ENCODE measurements at regions not wholly inside any gene's neighbourhood (a gene's known extent, or its start where the extent isn't known, plus 50 kb on each side); places are given as distances from the start of the nearest gene placed in this dataset.

- dilution Hi-C loops (cut with HindIII; ENCODE audit: low sequenced_read_pairs, unreplicated experiment), result no loop called here
- no peak overlapping the region for H2AK5ac ChIP-seq (ENCODE audit: low read depth, low read length)
- no peak overlapping the region for H2BK5ac ChIP-seq (ENCODE audit: low read depth, low read length, poor library complexity, severe bottlenecking)
- DNase-seq, result no peak
- no peak overlapping the region for H3K4me3 ChIP-seq (ENCODE audit: insufficient read depth, low read depth, low read length)
- no peak overlapping the region for H2BK15ac ChIP-seq (ENCODE audit: low read depth, low read length)
- WGBS, 2 experiments (ENCODE audit: extremely low coverage in 2 of 2, insufficient read length in 1 of 2), result no CpG with 5 or more reads among the region's 1 CpG
- no peak overlapping the region for H3K56ac ChIP-seq (ENCODE audit: extremely low read depth, insufficient read depth, low read length)
- ChIA-PET POLR2A (ENCODE audit: unreplicated experiment) (interaction anchor here (1.3 kb wide), 1 partner anchor 15 kb away, joined by 3 read pairs; no protein-coding TSS in a partner anchor), CTCF (interaction anchor here (0.6 to 1.5 kb wide), 2 partner anchors 19 to 376 kb away, joined by 3 to 4 read pairs; no protein-coding TSS in a partner anchor)
- intact Hi-C loops (cut with micrococcal nuclease), result no loop called here
- no peak overlapping the region for H2AFZ ChIP-seq (replicated peaks; ENCODE audit: low read length, poor library complexity)
- H3K27ac ChIP-seq (ENCODE audit: insufficient read depth, low read length), result no peak overlapping the region
- no peak overlapping the region for H3K14ac ChIP-seq (replicated peaks; ENCODE audit: low read depth, low read length)
- no peaks in the 10 kb centered on the region for H3K79me1 ChIP-seq (ENCODE audit: low read depth in 1 of 2, low read length in 2 of 2)
- H2BK120ac ChIP-seq (ENCODE audit: low read depth, low read length), result no peak overlapping the region
- H2AK9ac ChIP-seq (replicated peaks; ENCODE audit: low read depth, low read length, poor library complexity), result no peak overlapping the region
- H3K18ac ChIP-seq (ENCODE audit: low read depth, low read length), result no peak overlapping the region
- H4K20me1 ChIP-seq (ENCODE audit: insufficient read depth, low read length), result no peaks in the 10 kb centered on the region
- no peak overlapping the region for H4K8ac ChIP-seq (ENCODE audit: low read depth in 2 of 2, low read length in 2 of 2)
- no peak overlapping the region for H4K91ac ChIP-seq (ENCODE audit: insufficient read depth, low read depth, low read length)
- no peak overlapping the region for H2BK20ac ChIP-seq (ENCODE audit: low read depth, low read length)
- H3K27me3 ChIP-seq (ENCODE audit: control insufficient read depth, insufficient read depth, low read length), result no peaks in the 10 kb centered on the region
- in situ Hi-C loops (cut with MboI; ENCODE audit: low sequenced_read_pairs), result no loop called here
- H3K4ac ChIP-seq (ENCODE audit: low read depth, low read length), result no peak overlapping the region
- BruUV-seq (replicated peaks), result no TSS peak
- H3K9ac ChIP-seq (ENCODE audit: low read depth, low read length), result no peak overlapping the region
- no peak overlapping the region for H3K4me2 ChIP-seq (ENCODE audit: low read depth, low read length)
- no peaks in the 10 kb centered on the region for H3K36me3 ChIP-seq (ENCODE audit: control insufficient read depth, insufficient read depth, low read length)
- no peak overlapping the region for H4K5ac ChIP-seq (ENCODE audit: low read depth, low read length)
- ATAC-seq (ENCODE audit: low read depth), result no peak
- no peaks in the 10 kb centered on the region for H3K4me1 ChIP-seq (ENCODE audit: control insufficient read depth, insufficient read depth, low read length)
- H3K9me1 ChIP-seq (ENCODE audit: insufficient read depth, low read length), result peaks cover 2% of the 10 kb centered on the region; the same call in 1 of the 2 replicates
- H3K23ac ChIP-seq (ENCODE audit: low read depth, low read length), result no peak overlapping the region
- H3K9me3 ChIP-seq (ENCODE audit: control insufficient read depth, insufficient read depth, low read length), result no peaks in the 10 kb centered on the region
- TF ChIP-seq MAFK (IDR thresholded peaks at IDR 0.05; ENCODE audit: low read depth, low read length) (no peak), RFX5 (IDR thresholded peaks at IDR 0.05; ENCODE audit: low read depth, low read length) (no peak), CEBPB (IDR thresholded peaks at IDR 0.05; ENCODE audit: low read depth, low read length) (no peak), MAZ (IDR thresholded peaks at IDR 0.05; ENCODE audit: borderline replicate concordance, low read depth, low read length) (no peak), NFE2L2 (IDR thresholded peaks at IDR 0.05; ENCODE audit: low read depth, low read length) (no peak), SMC3 (IDR thresholded peaks at IDR 0.05; ENCODE audit: low read depth, low read length) (no peak), ELK1 (IDR thresholded peaks at IDR 0.05; ENCODE audit: borderline replicate concordance, low read depth, low read length) (no peak), FOS (IDR thresholded peaks at IDR 0.05; ENCODE audit: low read depth, low read length) (no peak), CTCF (conservative IDR thresholded peaks at IDR 0.05; ENCODE audit: low read depth, low read length) (no peak), MXI1 (IDR thresholded peaks at IDR 0.05; ENCODE audit: borderline replicate concordance, low read depth, low read length) (no peak), BHLHE40 (IDR thresholded peaks at IDR 0.05; ENCODE audit: low read depth, low read length) (no peak), RCOR1 (IDR thresholded peaks at IDR 0.05; ENCODE audit: insufficient replicate concordance, low read length) (no peak), CHD1 (IDR thresholded peaks at IDR 0.05; ENCODE audit: low read depth, low read length) (no peak), POLR2A (IDR thresholded peaks at IDR 0.05; ENCODE audit: low read depth, low read length) (no peak), RAD21 (IDR thresholded peaks at IDR 0.05; ENCODE audit: low read length) (no peak)
- TF ChIP-seq, protein P1, sequence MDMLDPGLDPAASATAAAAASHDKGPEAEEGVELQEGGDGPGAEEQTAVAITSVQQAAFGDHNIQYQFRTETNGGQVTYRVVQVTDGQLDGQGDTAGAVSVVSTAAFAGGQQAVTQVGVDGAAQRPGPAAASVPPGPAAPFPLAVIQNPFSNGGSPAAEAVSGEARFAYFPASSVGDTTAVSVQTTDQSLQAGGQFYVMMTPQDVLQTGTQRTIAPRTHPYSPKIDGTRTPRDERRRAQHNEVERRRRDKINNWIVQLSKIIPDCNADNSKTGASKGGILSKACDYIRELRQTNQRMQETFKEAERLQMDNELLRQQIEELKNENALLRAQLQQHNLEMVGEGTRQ (IDR thresholded peaks at IDR 0.05; ENCODE audit: low read depth, low read length), result no peak
Measured at GRCh38 chr18:61963705-61964104, 70.9 kb upstream of the RNF152 start.

Measured in IMR-90 (cell line).